ENCODE measurements at regions not wholly inside any gene's neighbourhood (a gene's known extent, or its start where the extent isn't known, plus 50 kb on each side); places are given as distances from the start of the nearest gene placed in this dataset.

- peak; percentile 96 for FAIRE-seq
- DNase-seq (ENCODE audit: insufficient read length, low spot score), result peak; percentile 14
- TF ChIP-seq, protein P1, sequence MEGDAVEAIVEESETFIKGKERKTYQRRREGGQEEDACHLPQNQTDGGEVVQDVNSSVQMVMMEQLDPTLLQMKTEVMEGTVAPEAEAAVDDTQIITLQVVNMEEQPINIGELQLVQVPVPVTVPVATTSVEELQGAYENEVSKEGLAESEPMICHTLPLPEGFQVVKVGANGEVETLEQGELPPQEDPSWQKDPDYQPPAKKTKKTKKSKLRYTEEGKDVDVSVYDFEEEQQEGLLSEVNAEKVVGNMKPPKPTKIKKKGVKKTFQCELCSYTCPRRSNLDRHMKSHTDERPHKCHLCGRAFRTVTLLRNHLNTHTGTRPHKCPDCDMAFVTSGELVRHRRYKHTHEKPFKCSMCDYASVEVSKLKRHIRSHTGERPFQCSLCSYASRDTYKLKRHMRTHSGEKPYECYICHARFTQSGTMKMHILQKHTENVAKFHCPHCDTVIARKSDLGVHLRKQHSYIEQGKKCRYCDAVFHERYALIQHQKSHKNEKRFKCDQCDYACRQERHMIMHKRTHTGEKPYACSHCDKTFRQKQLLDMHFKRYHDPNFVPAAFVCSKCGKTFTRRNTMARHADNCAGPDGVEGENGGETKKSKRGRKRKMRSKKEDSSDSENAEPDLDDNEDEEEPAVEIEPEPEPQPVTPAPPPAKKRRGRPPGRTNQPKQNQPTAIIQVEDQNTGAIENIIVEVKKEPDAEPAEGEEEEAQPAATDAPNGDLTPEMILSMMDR (IDR thresholded peaks at IDR 0.05; ENCODE audit: insufficient read depth, missing control alignments), result no peak
Measured at GRCh38 chr5:68479524-68479923, 264.0 kb downstream of the PIK3R1 start.

GRCh38 chr5:68480335-68480940 lies 264.9 kb downstream of the PIK3R1 start:
- no peak for DNase-seq (ENCODE audit: insufficient read length, low spot score)
- no peak for FAIRE-seq
- TF ChIP-seq, protein P1 (IDR thresholded peaks at IDR 0.05; ENCODE audit: insufficient read depth, missing control alignments), result no peak

GRCh38 chr5:68482199-68482598 lies 266.6 kb downstream of the PIK3R1 start:
- no peak for FAIRE-seq
- TF ChIP-seq, protein P1 (IDR thresholded peaks at IDR 0.05; ENCODE audit: insufficient read depth, missing control alignments), result no peak
- DNase-seq (ENCODE audit: insufficient read length, low spot score), result no peak

DNA sequence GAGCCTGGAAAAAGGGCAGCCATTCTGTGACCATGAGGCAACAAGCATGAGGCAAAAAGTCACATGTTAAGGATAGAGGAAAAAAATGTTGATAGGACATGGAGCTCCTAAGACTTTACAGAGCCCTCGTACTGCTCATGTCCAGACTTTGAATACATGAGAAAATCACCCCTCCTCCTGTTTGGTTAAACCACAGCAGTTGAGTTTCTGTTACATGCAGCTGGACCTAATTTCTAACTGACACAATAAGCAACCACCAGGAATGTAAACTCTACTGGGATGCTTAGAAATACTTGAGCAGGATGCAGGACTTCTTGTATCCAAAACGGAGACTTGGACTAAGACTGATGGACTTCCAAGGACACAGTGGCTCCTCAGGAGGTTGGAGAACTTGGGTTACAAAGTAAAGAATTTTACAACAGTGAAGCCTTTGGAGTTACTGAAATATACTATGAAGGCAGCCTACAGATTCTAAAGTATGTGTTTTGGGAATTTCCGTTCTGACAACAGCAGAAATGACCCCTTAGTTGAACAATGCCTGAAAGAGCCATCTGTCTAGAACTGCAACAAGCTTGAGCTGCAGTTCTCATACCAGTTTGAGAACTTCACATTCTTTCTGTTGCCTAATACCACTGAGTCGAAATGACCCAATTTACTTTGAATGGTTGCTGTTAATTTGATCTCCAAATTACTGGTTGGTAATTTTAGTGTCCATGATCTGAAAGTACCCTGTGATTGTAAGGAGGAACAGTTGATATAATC lies 268.9 kb downstream of the PIK3R1 start:
- DNase-seq (ENCODE audit: insufficient read length, low spot score), result no peak
- FAIRE-seq, result no peak
- TF ChIP-seq, protein P1 (IDR thresholded peaks at IDR 0.05; ENCODE audit: insufficient read depth, missing control alignments), result no peak

DNA sequence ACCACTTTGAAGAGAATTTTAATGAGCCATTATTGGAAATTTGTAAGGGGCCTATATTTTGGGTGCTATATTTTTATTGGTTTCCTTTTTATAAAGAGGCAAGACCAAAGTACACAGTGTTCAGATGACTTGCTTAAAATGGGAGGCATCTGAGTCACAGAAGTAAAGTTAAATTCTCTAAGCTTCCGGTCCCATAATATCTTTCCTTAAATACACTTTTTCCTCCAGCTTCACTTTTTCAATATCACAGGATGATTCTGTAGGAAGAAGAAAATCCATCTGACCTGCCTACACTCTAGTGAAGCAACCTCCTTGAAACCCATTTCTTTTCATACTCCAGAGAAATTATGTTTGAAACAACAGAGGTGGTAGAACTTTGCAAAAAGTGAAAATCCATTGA lies 274.0 kb downstream of the PIK3R1 start:
- DNase-seq (ENCODE audit: insufficient read length, low spot score) (no peak), FAIRE-seq (no peak)
- TF ChIP-seq, protein P1 (IDR thresholded peaks at IDR 0.05; ENCODE audit: insufficient read depth, missing control alignments), result no peak

- DNase-seq (ENCODE audit: insufficient read length, low spot score) (no peak), FAIRE-seq (no peak)
- TF ChIP-seq, protein P1 (IDR thresholded peaks at IDR 0.05; ENCODE audit: insufficient read depth, missing control alignments), result no peak
Measured at GRCh38 chr5:68490406-68490805, 274.9 kb downstream of the PIK3R1 start.

DNA sequence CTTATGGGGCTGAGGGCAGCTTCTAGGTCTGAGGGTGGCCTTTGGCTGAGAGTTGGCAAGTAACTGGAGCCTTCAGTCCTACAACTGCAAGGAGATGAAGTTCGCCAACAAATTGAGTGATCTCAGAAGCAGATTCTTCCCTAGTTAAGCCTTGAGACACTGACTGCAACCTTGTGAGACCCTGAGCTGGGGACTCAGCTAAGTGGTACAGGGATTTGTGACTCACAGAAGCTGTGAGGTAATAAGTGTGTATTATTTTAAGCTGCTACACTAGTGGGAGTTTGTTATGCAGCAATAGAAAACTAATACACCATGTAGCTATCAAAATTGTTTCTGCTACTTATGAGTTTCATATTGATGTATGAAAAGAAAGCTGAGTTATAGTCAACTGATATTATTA lies 279.2 kb downstream of the PIK3R1 start:
- TF ChIP-seq, protein P1 (IDR thresholded peaks at IDR 0.05; ENCODE audit: insufficient read depth, missing control alignments), result no peak
- FAIRE-seq, result no peak
- DNase-seq (ENCODE audit: insufficient read length, low spot score), result no peak

Data from D721Med (cell line).